Stimulated activated naive B cell treated with anti-CD40 and anti-IgM and Interleukin-4, amounts not matched to agents 10 μg/mL and 1 μg/mL and 100 μg/mL, for 72 hours (primary cell): ENCODE measurements at regions not wholly inside any gene's neighbourhood (a gene's known extent, or its start where the extent isn't known, plus 50 kb on each side); places are given as distances from the start of the nearest gene placed in this dataset.

Source experiments
- ATAC-seq, 2 donors: fragments of 150-1000 bp; cut with Tn5 transposase; replicated peaks; 2 replicates each; pipeline ENCODE4 v1.10.0; 2021; ENCODE audit warnings: moderate library complexity in 1 of 2
- DNase-seq: peaks from one replicate; pipeline ENCODE4 v3.0.0; 2021
- H3K27ac Mint-ChIP-seq: one replicate; pipeline ENCODE4 v1.8.0; 2022; ENCODE audit warnings: mild to moderate bottlenecking, mixed read lengths
- H3K27me3 Mint-ChIP-seq, 2 donors: one replicate each; pipeline ENCODE4 v1.8.0; 2022; ENCODE audit warnings: mixed read lengths in 2 of 2
- H3K36me3 Mint-ChIP-seq, 2 donors: one replicate each; pipeline ENCODE4 v1.8.0; 2022; ENCODE audit warnings: mixed read lengths in 2 of 2, mild to moderate bottlenecking in 1 of 2
- H3K4me1 Mint-ChIP-seq, 2 donors: one replicate each; pipeline ENCODE4 v1.8.0; 2022; ENCODE audit warnings: mixed read lengths in 2 of 2, mild to moderate bottlenecking in 1 of 2
- H3K4me3 Mint-ChIP-seq, 2 donors: one replicate each; pipeline ENCODE4 v1.8.0; 2022; ENCODE audit warnings: mild to moderate bottlenecking in 2 of 2, mixed read lengths in 2 of 2, moderate library complexity in 1 of 2
- H3K9me3 Mint-ChIP-seq, 2 donors: one replicate each; pipeline ENCODE4 v1.8.0; 2022; ENCODE audit warnings: mixed read lengths in 2 of 2, mild to moderate bottlenecking in 1 of 2

GRCh38 chrX:147739196-147739595, 172.5 kb upstream of the FMR1 start:
- ATAC-seq, result no peak
- Mint-ChIP-seq H3K9me3 (peaks cover 0 to 4% of the 10 kb centered on the region in 2 donors), H3K36me3 (no peaks in the 10 kb centered on the region), H3K4me1 (no peaks in the 10 kb centered on the region), H3K27me3 (no peaks in the 10 kb centered on the region), H3K4me3 (no peak overlapping the region), H3K27ac (no peak overlapping the region)
- DNase-seq, result no peak

GRCh38 chrX:147741776-147742175, 169.9 kb upstream of the FMR1 start:
- DNase-seq, result no peak
- Mint-ChIP-seq H3K27me3 (no peaks in the 10 kb centered on the region), H3K36me3 (no peaks in the 10 kb centered on the region), H3K4me3 (no peak overlapping the region), H3K4me1 (no peaks in the 10 kb centered on the region), H3K9me3 (no peaks in the 10 kb centered on the region), H3K27ac (no peak overlapping the region)
- no peak for ATAC-seq

- Mint-ChIP-seq H3K27me3 (no peaks in the 10 kb centered on the region), H3K4me3 (no peak overlapping the region), H3K9me3 (no peaks in the 10 kb centered on the region), H3K36me3 (no peaks in the 10 kb centered on the region), H3K4me1 (no peaks in the 10 kb centered on the region), H3K27ac (no peak overlapping the region)
- ATAC-seq (no peak), DNase-seq (no peak)
Observed at GRCh38 chrX:147749308-147749707, 162.4 kb upstream of the FMR1 start.

- no peak overlapping the region for H3K27ac Mint-ChIP-seq
- ATAC-seq (no peak), DNase-seq (no peak)
- H3K4me1 Mint-ChIP-seq, result no peaks in the 10 kb centered on the region
- H3K27me3 Mint-ChIP-seq, result peaks cover 0 to 4% of the 10 kb centered on the region in 2 donors
- no peaks in the 10 kb centered on the region for H3K9me3 Mint-ChIP-seq
- H3K36me3 Mint-ChIP-seq, result no peaks in the 10 kb centered on the region
- H3K4me3 Mint-ChIP-seq, result no peak overlapping the region
Observed at GRCh38 chrX:147757750-147758149, 154.0 kb upstream of the FMR1 start.

- Mint-ChIP-seq H3K36me3 (no peaks in the 10 kb centered on the region), H3K27me3 (peaks cover 0 to 4% of the 10 kb centered on the region in 2 donors), H3K4me3 (no peak overlapping the region), H3K27ac (no peak overlapping the region), H3K9me3 (no peaks in the 10 kb centered on the region), H3K4me1 (no peaks in the 10 kb centered on the region)
- no peak for DNase-seq
- ATAC-seq, result no peak
Observed at GRCh38 chrX:147763131-147763530, 148.6 kb upstream of the FMR1 start.

GRCh38 chrX:147764868-147765267, 146.9 kb upstream of the FMR1 start:
- Mint-ChIP-seq H3K27ac (no peak overlapping the region), H3K27me3 (peaks cover 0 to 4% of the 10 kb centered on the region in 2 donors), H3K4me3 (no peak overlapping the region), H3K36me3 (no peaks in the 10 kb centered on the region), H3K4me1 (no peaks in the 10 kb centered on the region), H3K9me3 (no peaks in the 10 kb centered on the region)
- DNase-seq (no peak), ATAC-seq (no peak)

GRCh38 chrX:147770858-147771257, 140.9 kb upstream of the FMR1 start:
- no peak for DNase-seq
- H3K27me3 Mint-ChIP-seq, result no peaks in the 10 kb centered on the region
- ATAC-seq, result no peak
- no peaks in the 10 kb centered on the region for H3K9me3 Mint-ChIP-seq
- H3K4me3 Mint-ChIP-seq, result no peak overlapping the region
- no peaks in the 10 kb centered on the region for H3K36me3 Mint-ChIP-seq
- H3K27ac Mint-ChIP-seq, result no peak overlapping the region
- no peaks in the 10 kb centered on the region for H3K4me1 Mint-ChIP-seq

- Mint-ChIP-seq H3K27ac (no peak overlapping the region), H3K27me3 (no peaks in the 10 kb centered on the region), H3K4me1 (no peaks in the 10 kb centered on the region), H3K4me3 (no peak overlapping the region), H3K36me3 (no peaks in the 10 kb centered on the region), H3K9me3 (no peaks in the 10 kb centered on the region)
- no peak for ATAC-seq
- no peak for DNase-seq
Observed at GRCh38 chrX:147776988-147777387, 134.7 kb upstream of the FMR1 start.

GRCh38 chrX:147779173-147779572, 132.5 kb upstream of the FMR1 start:
- Mint-ChIP-seq H3K9me3 (no peaks in the 10 kb centered on the region), H3K27me3 (no peaks in the 10 kb centered on the region), H3K4me3 (no peak overlapping the region), H3K36me3 (no peaks in the 10 kb centered on the region), H3K4me1 (no peaks in the 10 kb centered on the region), H3K27ac (no peak overlapping the region)
- DNase-seq, result no peak
- no peak for ATAC-seq

- no peak overlapping the region for H3K4me3 Mint-ChIP-seq
- no peak for DNase-seq
- no peaks in the 10 kb centered on the region for H3K27me3 Mint-ChIP-seq
- H3K36me3 Mint-ChIP-seq, result no peaks in the 10 kb centered on the region
- ATAC-seq, result no peak
- H3K27ac Mint-ChIP-seq, result no peak overlapping the region
- H3K9me3 Mint-ChIP-seq, result no peaks in the 10 kb centered on the region
- H3K4me1 Mint-ChIP-seq, result no peaks in the 10 kb centered on the region
Observed at GRCh38 chrX:147781844-147782243, 129.9 kb upstream of the FMR1 start.

- no peaks in the 10 kb centered on the region for H3K27me3 Mint-ChIP-seq
- no peaks in the 10 kb centered on the region for H3K4me1 Mint-ChIP-seq
- H3K27ac Mint-ChIP-seq, result no peak overlapping the region
- no peaks in the 10 kb centered on the region for H3K9me3 Mint-ChIP-seq
- ATAC-seq (no peak), DNase-seq (no peak)
- no peak overlapping the region for H3K4me3 Mint-ChIP-seq
- no peaks in the 10 kb centered on the region for H3K36me3 Mint-ChIP-seq
Observed at GRCh38 chrX:147788641-147789350, 122.9 kb upstream of the FMR1 start.

- Mint-ChIP-seq H3K27ac (no peak overlapping the region), H3K4me1 (no peaks in the 10 kb centered on the region), H3K9me3 (peaks cover 2 to 6% of the 10 kb centered on the region in 2 donors), H3K36me3 (no peaks in the 10 kb centered on the region), H3K27me3 (no peaks in the 10 kb centered on the region), H3K4me3 (no peak overlapping the region)
- ATAC-seq (no peak), DNase-seq (no peak)
Observed at GRCh38 chrX:147800663-147801062, 111.1 kb upstream of the FMR1 start.

GRCh38 chrX:147803948-147804347, 107.8 kb upstream of the FMR1 start:
- DNase-seq (no peak), ATAC-seq (peak; percentile 64 to 67)
- H3K9me3 Mint-ChIP-seq, result peaks cover 0 to 6% of the 10 kb centered on the region in 2 donors
- H3K27ac Mint-ChIP-seq, result no peak overlapping the region
- H3K4me1 Mint-ChIP-seq, result no peaks in the 10 kb centered on the region
- H3K4me3 Mint-ChIP-seq, result no peak overlapping the region
- H3K27me3 Mint-ChIP-seq, result no peaks in the 10 kb centered on the region
- no peaks in the 10 kb centered on the region for H3K36me3 Mint-ChIP-seq

- Mint-ChIP-seq H3K9me3 (no peaks in the 10 kb centered on the region), H3K36me3 (no peaks in the 10 kb centered on the region), H3K27ac (no peak overlapping the region), H3K4me1 (no peaks in the 10 kb centered on the region), H3K27me3 (peaks cover 4 to 5% of the 10 kb centered on the region in 2 donors), H3K4me3 (no peak overlapping the region)
- no peak for ATAC-seq
- no peak for DNase-seq
Observed at GRCh38 chrX:147811803-147812202, 99.9 kb upstream of the FMR1 start.

- ATAC-seq, result no peak
Observed at GRCh38 chrX:147827070-147827469, 84.6 kb upstream of the FMR1 start.

GRCh38 chrX:147828719-147829118, 83.0 kb upstream of the FMR1 start:
- Mint-ChIP-seq H3K9me3 (peaks cover 9 to 10% of the 10 kb centered on the region in 2 donors), H3K4me3 (no peak overlapping the region), H3K36me3 (no peaks in the 10 kb centered on the region), H3K27me3 (no peaks in the 10 kb centered on the region), H3K27ac (no peak overlapping the region), H3K4me1 (peaks cover 2 to 5% of the 10 kb centered on the region in 2 donors)
- no peak for ATAC-seq
- no peak for DNase-seq

More at GRCh38 chrX:147827070-147827469, 84.6 kb upstream of the FMR1 start:
- Mint-ChIP-seq H3K4me3 (no peak overlapping the region), H3K4me1 (no peaks in the 10 kb centered on the region), H3K27ac (no peak overlapping the region), H3K9me3 (peaks cover 11 to 17% of the 10 kb centered on the region in 2 donors), H3K27me3 (no peaks in the 10 kb centered on the region), H3K36me3 (no peaks in the 10 kb centered on the region)
- no peak for DNase-seq
